Endothelial cell of hepatic sinusoid (primary cell): ENCODE measurements at regions not wholly inside any gene's neighbourhood (a gene's known extent, or its start where the extent isn't known, plus 50 kb on each side); places are given as distances from the start of the nearest gene placed in this dataset.
"Not testable (repeated sequence)": the region's sequence is repeated elsewhere in the genome, so short reads cannot be mapped to it uniquely, and the experiment has no call there.

Source experiments
- in situ Hi-C: cut with HindIII; loops from 2 replicates; pipeline ENCODE4 v1.10.0; 2017; ENCODE audit warnings: low sequenced_read_pairs

DNA sequence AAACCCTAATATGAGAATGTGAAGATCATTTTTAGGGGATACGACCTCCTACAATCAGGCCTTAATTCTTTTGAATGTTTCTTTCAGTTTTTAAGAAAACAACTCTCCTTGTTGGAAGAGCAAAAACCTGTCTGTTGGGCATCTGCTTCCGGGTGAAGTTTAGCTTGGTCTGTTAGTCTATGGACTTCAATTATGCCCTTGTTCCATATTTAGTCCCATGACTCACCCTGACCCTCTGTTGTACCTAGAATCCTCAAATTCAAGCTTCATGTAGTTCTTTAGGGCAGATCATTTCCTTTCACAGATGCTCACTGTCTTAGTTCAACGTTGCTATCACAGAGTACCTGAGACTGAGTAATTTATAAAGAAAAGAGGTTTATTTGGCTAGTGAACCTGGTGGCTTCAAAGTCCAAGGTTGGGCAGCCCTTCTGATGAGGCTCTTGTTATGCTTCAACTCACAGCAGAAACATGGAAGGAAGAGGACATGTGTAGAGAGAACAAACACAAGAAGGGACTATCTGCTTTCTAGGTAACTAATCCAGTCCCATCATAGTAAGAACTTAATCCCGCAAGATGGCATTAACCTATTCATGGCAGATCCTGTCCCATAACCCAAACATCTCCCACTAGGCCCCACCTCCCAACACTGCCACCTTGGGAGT lies 82.5 kb upstream of the SERPINE2 start:
- in situ Hi-C loops, result loop anchor here (5.0 kb wide), 1 partner anchor 96 kb away; no protein-coding TSS in a partner anchor

GRCh38 chr2:224120986-224121385 lies 81.9 kb upstream of the SERPINE2 start:
- in situ Hi-C loops, result loop anchor here (5.0 kb wide), 1 partner anchor 96 kb away; no protein-coding TSS in a partner anchor

DNA sequence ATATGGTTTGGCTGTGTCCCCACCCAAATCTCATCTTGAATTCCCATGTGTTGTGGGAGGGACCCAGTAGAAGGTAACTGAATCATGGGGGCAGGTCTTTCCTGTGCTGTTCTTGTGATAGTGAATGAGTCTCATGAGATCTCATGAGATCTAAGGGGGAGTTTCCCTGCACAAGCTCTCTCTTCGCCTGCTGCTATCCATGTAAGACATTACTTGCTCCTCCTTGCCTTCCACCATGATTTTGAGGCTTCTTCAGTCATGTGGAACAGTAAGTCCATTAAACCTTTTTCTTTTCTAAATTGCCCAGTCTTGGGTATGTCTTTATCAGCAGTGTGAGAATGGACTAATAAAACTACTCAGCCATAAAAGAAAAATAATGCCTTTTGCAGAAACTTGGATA lies 80.8 kb upstream of the SERPINE2 start:
- in situ Hi-C loops, result loop anchor here (5.0 kb wide), 1 partner anchor 97 kb away; no protein-coding TSS in a partner anchor

- in situ Hi-C loops, result no loop called here
Observed at GRCh38 chr2:224114428-224114827, 75.3 kb upstream of the SERPINE2 start.

- in situ Hi-C loops, result not testable (repeated sequence)
Observed at GRCh38 chr2:224113930-224114329, 74.8 kb upstream of the SERPINE2 start.

DNA sequence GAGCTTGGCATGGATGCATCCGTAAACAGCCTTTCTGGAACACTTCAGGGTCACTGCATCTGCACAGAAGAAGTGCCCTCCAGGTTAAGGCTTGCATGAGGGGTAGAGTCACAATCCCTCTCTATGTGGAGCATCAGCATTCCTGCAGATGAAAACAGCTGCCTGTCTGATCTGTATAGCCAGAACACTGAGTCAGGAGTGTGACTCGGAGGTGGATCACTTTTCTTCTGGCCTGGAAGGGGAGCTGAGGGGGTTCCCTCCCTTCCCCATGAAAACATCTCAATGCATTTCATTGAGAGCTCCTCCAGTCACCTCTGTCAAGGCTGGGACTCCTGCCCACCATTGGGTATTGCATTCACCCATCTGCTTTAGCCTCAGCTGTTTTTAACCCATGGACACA lies 72.5 kb upstream of the SERPINE2 start:
- in situ Hi-C loops, result no loop called here

- in situ Hi-C loops, result no loop called here
Observed at GRCh38 chr2:224110811-224111210, 71.7 kb upstream of the SERPINE2 start.

- in situ Hi-C loops, result no loop called here
Observed at GRCh38 chr2:224109751-224110150, 70.7 kb upstream of the SERPINE2 start.

GRCh38 chr2:224106794-224107193 lies 67.7 kb upstream of the SERPINE2 start:
- in situ Hi-C loops, result no loop called here

DNA sequence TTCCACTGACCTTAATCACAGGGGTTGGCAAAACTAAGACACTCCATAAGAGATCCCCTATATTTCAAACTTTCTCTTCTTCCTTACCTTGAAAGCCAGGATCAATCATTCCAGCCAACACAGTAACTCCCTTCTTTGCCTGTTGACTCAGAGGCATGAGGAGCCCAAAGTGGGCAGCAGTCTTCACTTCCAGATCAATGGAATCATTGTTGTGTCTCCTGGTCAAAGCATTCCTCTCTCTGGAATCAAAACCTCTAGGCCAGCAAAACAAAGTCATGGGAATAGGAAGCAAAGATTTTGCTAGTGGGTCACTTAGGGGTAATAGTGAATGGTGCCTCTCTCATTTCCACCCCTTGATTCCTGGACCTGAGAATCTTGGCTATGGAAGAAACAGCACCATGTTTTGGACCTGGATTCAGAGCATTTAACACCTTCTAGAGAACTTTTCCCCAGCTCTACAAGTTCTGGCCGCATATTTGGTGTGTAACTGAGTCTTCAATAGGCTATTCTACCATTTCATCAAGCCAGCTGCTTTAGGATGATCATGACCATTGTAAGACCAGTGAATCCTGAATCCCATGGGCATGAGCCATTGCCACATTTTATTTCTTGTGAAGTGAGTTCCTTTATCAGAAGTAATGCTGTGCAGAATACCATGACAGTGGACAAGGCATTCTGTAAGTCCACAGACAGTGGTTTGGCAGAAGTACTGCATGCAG lies 65.7 kb upstream of the SERPINE2 start:
- in situ Hi-C loops, result no loop called here

DNA sequence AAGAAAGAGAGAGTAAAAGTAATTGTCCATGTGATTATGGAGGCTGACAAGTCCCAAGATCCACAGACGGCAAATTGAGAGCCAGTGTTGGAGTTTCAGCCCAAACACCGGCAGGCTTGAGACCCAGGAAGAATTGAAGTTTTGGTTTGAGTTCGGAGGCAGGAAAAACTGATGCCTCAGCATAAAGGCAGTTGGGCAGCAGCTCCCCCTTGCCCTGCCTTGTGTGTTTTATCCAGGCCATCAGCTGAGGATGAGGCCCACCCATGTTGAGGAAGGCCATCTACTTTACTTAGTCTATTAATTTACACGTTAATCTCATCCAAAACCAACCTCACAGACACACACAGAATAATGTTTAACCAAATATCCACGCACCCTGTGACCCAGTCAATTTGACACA lies 64.6 kb upstream of the SERPINE2 start:
- in situ Hi-C loops, result no loop called here

DNA sequence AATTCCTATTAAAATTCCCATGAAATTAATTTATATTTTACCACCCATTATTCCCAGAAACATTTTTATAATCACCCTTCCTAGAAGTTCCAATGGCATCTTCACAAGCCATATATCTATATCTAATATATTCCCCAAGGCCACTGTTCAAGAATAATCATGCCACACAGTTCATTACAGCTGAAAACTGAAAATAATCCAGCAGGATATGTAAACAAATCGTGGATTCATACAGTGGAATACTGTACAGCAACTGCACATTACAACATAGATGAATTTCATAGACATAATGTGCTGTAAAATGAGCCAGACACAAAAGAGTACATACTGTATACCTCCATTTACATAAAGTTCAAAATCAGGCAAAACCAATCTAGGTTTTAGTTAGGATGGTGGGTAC lies 63.9 kb upstream of the SERPINE2 start:
- in situ Hi-C loops, result no loop called here

DNA sequence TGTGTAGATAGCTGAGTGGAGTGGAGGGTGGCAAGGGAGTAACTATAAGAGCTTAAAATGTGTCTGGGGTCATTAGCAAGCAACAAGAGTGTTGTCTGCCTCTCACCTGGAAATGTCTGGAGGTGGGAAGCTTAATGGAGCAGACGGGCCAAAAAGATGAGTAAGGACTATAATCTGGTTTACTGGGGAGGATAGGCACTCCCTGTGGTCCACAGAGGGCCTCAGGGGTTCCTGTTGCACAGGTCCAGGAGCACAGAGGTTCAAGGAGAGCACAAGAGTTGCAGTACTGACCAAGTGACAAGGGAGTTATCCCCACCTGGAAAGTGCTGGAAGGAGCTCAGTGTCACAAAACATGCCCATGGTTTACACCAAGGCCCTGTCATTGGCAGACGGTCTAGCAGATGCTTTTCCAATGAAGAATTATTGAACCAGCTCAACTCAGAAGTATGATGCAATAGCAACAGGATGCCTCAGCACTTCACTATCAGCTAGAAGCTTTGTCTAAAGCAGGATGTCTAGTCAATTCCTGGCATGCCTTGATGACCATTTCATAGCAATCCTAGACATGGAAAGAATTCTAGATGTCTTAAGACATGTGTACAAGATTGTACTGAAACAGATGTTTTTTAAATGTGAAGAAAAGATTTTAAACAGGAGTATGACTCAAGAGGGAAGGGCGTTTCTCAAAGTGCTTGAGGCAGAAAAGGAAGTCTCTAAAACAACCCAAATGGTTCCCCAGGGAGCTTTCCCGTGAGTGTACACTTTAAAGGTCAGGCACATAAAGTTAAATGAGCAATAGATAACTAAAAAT lies 62.9 kb upstream of the SERPINE2 start:
- in situ Hi-C loops, result no loop called here

DNA sequence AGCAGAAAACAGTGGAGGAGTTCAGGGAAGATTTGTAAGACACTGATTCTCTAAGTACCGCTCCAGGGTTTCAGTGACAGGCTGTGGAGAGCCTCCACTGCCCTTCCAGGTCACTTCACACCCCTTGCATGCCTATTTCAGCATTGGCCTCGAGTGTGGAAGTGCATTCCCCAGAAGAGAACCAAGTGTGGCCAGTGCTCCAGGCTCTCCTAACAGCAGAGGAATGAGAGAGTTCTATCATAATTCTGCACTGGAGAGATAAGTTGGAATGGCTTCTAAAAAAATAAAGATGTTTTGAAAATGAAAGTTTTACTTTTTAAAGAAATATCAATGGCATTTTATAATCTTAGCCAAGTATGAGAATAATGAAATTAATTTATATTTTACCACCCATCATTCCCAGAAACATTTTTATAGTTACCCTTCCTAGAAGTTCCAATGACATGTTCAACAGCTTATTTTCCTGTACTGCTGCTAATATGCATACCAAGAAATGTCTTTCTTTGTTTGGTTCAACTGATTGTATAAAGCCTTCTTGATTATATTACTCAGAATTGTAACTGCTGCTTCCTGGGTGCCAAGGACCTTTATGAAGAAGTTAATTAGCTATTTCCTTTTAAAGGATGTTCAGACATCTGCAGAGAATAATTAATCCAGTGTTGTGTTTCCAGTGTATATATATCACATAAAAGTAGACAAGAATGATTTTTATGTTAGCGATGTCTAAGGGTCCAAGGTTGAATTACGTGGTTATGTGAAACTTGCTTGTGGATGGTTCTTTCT lies 61.0 kb upstream of the SERPINE2 start:
- in situ Hi-C loops, result no loop called here

- in situ Hi-C loops, result no loop called here
Observed at GRCh38 chr2:224098481-224099230, 59.6 kb upstream of the SERPINE2 start.

DNA sequence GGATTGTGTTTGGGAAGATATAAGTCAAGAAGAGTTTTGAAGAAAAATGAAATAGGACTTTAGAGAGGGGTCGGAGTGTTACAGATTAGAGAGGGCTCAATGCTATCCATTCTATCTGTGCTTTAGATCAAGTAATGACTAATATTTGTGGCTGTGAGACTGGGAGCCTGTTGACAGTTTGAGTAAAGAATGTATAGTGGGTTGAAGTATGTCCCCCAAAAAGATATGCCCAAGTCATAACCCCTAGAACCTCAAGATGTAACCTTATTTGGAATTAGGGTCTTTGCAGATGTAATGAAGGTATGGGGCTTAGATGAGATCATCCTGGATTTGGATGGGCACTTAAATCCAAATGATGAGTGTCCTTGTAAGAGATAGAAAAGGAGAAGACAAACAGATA lies 55.3 kb upstream of the SERPINE2 start:
- in situ Hi-C loops, result no loop called here

GRCh38 chr2:224091671-224092070 lies 52.6 kb upstream of the SERPINE2 start:
- in situ Hi-C loops, result not testable (repeated sequence)

GRCh38 chr2:224089606-224090005 lies 50.5 kb upstream of the SERPINE2 start:
- in situ Hi-C loops, result loop anchor here (5.0 kb wide), 1 partner anchor 53 kb away; no protein-coding TSS in a partner anchor
